ENCODE measurements at regions not wholly inside any gene's neighbourhood (a gene's known extent, or its start where the extent isn't known, plus 50 kb on each side); places are given as distances from the start of the nearest gene placed in this dataset.

- TF ChIP-seq SALL2 (tag by site-specific recombination; IDR thresholded peaks at IDR 0.05; ENCODE audit: borderline replicate concordance) (no peak), ZNF174 (tag by site-specific recombination; IDR thresholded peaks at IDR 0.05) (no peak), YY1 (tag by site-specific recombination; IDR thresholded peaks at IDR 0.05) (no peak), REPIN1 (tag by site-specific recombination; IDR thresholded peaks at IDR 0.05; ENCODE audit: low read depth) (no peak), ZBTB49 (tag by site-specific recombination; IDR thresholded peaks at IDR 0.05; ENCODE audit: low read depth) (no peak), CTCF (tag by site-specific recombination; IDR thresholded peaks at IDR 0.05) (no peak), PRDM2 (tag by site-specific recombination; IDR thresholded peaks at IDR 0.05; ENCODE audit: borderline replicate concordance) (no peak)
Observed at GRCh38 chr1:163668472-163668871, 346.7 kb downstream of the NUF2 start.

Data from HEK293 (cell line).